GM19324 (cell line): ENCODE measurements at regions not wholly inside any gene's neighbourhood (a gene's known extent, or its start where the extent isn't known, plus 50 kb on each side); places are given as distances from the start of the nearest gene placed in this dataset.

Experiments
- ATAC-seq: cut with Tn5 transposase; IDR thresholded peaks from one replicate; pipeline ENCODE4 v1.9.1; 2021; ENCODE audit warnings: mild to moderate bottlenecking, moderate library complexity; ENCODE audit not compliant: unreplicated experiment, low FRiP score

DNA sequence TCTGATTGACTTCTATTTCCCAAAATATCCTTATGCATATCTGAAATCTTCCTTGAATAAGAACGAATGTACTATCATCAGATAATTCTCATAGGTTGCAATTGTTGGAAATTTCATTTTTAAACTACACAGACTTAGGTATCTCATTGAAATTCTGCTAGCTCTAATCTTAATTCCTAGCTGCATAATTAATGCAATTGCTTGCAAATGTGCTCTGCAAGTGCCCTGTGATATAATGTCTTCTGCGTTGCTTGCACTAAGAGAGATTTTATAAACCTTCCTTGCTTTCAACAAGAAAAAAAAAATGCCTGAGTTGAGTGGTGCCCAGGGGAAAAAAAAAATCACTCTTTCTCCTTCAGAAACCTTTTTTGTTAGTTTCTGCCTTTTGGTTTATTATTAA is 354.9 kb downstream of the TFAP2A start:
- ATAC-seq = no peak

DNA sequence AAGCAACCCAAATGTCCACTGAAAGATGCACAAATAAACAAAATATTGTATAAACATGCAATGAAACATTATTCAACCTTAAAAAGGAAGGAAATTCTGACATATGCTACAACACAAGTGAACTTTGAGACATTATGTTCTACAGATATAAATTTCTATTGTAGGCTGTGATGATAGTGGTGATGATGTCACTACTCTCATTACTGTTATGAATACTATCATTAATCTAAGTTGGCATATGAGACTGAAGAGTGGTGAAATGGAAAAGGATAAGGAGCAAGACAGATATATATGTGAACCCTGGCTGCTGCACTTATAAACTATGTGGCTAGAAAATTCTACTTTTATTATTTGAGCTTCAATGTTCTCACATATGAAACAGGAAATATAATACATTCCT is 360.2 kb downstream of the TFAP2A start:
- no peak for ATAC-seq

DNA sequence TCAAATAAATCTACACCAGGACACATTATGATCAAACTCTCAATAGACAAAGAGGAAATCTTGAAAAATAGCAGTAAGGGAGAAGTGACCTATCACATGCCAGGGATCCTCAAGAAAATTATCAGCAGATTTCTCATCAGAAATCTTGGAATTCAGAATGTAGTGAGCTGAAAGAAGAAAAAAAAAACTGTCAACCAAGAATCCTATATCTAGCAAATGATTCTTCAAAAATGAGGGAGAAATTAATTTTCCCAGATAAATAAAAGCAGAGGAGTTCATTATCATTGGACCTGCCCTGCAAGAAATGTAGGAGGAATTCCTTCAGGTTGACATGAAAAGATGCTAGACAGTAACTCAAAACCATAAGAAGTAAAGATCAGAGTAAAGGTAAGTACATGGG is 363.6 kb downstream of the TFAP2A start:
- no peak for ATAC-seq

DNA sequence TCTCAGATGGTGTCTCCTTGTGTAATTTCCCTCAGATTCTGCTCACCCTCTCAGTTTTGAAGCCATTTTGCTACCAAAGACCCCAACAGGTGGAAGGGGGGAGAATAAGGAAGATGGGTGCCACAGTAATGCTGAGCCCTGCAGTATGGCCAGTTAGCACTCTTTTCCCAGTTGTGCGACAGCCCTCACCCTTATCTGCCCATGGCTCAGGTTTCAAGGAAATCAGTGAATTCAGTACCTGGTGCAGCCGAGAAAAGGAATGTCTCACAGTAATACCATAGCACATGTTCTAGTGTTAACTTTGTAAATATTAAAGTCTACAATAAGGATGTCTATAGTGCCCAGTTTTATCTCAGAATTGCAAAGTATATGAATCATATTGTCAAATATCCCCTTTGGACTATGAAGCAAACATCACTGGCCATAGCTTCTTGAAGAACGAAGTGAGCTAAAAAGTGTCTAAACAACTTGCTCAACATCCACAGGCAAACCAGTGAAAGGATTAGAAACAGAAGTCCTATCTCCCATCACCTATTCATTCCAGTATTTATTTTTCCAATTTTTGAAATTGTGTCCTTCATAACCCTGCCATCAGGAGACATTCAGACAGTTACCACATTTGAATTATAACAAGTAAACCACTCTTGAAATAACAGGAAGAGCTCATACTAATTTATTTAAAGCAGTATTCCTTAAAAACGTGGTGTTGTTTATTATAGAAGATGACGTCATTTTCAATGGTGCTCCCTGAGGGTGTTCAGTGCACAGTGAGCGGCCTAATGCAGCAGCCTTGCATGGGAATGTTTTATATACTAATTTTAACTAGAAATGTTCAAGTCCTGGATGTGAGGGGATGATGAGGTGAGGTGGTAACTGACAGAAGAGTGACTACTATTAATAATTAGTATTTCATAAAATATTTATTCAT is 366.2 kb downstream of the TFAP2A start:
- ATAC-seq = no peak

DNA sequence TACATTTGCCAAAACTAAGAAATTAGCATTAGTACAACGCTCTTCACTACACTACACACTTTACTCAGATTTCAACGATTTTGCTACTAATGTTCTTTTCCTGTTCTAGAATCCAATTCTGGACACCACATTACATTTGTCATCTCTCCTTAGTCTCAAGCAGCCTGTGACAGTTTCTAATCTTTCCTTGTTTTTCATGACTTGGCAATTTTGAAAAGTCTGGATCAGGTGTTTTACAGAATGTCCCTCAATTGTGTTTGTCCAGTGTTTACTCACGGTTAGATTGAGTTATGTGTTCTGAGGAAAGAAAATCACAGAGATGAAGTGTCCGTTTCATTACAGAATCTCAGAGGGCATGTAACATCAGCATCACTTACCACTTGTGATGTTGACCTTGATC is 372.6 kb downstream of the TFAP2A start:
- no peak for ATAC-seq

DNA sequence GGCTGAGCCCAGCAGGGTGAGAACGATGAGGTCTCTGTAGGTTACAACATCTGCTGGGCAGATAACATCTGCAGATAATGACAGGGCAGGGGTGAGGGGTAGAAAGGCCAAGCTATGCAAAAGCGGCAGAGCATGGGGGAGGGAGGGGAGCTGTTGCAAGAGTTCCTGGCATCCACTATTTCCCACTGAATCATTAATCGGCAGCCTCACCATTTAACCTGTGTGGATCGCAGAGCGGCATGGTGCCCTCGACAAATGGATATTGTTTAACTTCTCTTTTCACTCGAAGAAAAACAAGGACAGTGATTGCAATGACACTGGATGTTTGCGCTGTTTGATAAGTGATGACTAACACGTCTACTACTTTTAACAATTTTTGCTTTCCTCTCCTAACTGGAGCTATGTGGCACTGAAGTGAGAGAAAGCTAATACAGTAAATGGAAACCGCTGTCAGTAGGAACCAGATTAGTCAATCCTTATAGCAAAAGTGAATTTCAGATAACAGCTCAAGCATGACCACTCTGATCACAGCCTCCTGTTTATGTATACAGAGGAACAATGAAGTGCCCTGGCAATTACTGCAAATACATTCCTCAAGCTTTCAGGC is 381.5 kb downstream of the TFAP2A start:
- no peak for ATAC-seq

- ATAC-seq = no peak
Observed at GRCh38 chr6:10031617-10032016, 383.3 kb downstream of the TFAP2A start.

GRCh38 chr6:10030942-10031537 is 383.8 kb downstream of the TFAP2A start:
- ATAC-seq = no peak

GRCh38 chr6:10028222-10028621 is 386.7 kb downstream of the TFAP2A start:
- ATAC-seq = no peak

- no peak for ATAC-seq
Observed at GRCh38 chr6:10019851-10020250, 395.0 kb downstream of the TFAP2A start.

DNA sequence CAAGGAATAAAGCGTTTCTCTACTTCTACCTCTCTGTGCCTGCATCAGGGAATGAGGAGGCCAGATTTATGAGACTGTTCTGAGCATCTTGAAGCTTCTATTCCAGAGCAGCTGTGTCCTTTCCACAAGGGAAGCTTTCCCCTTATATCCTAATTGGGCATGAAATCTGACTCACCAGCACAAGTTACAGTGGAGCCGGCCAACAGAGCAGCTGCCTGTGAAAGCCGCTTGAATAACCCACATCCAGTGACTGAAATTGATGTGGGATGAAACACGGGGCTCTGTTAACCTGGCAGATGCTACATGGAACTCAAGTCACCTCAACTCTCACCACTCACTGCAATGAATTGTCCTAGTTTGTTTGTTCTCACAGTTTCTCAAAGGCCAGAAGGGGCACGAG is 400.3 kb downstream of the TFAP2A start:
- no peak for ATAC-seq

GRCh38 chr6:10000551-10000950 is 414.3 kb downstream of the TFAP2A start:
- ATAC-seq = no peak

- no peak for ATAC-seq
Observed at GRCh38 chr6:9999796-10000195, 415.1 kb downstream of the TFAP2A start.

GRCh38 chr6:9986273-9986672 is 428.6 kb downstream of the TFAP2A start:
- ATAC-seq = no peak

DNA sequence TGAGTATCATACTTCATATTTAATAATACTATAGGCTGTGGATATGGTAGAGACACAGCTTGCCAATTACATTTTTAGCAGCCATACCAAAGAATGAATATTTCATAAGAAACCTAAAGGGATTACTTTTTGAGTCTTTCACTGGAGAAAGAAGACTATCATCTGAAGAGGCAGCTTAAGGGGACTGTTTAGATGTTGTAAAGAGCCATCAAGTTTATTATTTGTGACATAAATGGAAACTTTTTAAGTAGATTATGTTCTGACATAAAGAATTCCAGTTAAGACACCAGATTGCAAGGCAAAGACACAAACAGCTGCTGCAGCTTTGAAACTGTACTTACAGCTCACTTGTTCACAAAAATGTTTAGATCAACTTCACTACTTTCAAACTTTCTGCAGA is 429.4 kb downstream of the TFAP2A start:
- ATAC-seq = no peak

DNA sequence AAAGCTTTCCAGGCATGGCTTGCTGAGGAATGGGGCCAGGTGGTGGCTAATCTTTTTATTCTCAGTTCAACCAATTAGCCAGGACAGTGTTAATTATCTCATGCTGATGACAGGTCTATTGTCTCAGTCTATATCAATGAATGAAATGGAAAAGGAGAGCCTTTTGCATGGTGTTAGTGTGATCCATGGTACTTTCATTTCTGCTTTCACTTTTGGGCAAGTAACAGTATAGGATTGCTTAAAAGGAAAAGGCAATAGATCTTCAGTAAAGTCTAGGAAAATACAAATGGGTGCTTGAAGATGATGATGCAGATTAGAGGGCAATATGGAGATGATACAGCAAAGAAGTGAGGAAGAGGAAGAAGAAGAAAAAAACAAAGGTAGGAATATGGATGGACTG is 430.3 kb downstream of the TFAP2A start:
- no peak for ATAC-seq

DNA sequence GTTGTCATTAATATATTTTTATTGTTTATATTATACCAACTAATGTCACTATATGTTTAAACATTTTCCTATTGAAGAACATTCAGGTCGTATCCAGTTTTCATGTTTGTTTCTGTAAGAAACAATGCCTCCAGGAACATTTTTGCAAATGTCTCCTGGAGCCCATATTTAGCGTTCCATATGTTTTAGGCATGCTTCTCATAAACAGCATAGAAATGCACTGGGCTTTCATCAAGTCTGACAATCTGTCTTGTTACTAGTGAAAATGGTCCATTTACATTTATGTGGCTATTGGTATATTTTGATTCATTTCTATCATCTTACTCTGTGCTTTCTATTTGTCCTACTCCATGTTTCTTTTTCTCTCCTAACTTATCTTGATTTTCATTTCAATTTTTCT is 431.7 kb downstream of the TFAP2A start:
- no peak for ATAC-seq

DNA sequence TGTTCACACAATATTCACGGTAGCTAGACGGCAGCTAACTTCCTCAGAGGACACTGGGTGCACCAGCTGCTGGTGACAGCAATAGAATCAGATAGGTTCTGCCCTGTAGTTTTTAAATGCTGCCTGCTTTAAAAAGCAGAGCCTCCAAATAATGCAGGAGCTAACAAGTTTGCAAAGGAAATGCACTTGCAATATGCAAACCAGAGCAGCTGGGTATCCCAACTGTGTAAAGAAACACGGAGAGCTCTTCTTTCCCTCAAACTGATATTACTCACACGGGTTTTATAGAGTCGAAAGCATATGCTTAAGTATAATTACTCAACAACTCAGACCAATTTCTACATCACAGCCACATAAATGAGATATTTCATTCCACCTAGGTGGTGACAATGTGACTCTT is 432.7 kb downstream of the TFAP2A start:
- ATAC-seq = no peak

- no peak for ATAC-seq
Observed at GRCh38 chr6:9979996-9980395, 434.9 kb downstream of the TFAP2A start.

- no peak for ATAC-seq
Observed at GRCh38 chr6:9978480-9978879, 436.4 kb downstream of the TFAP2A start.

- ATAC-seq = no peak
Observed at GRCh38 chr6:9977411-9977810, 437.5 kb downstream of the TFAP2A start.

GRCh38 chr6:9961646-9962045 is 453.2 kb downstream of the TFAP2A start:
- ATAC-seq = no peak
